G401 (cell line): ENCODE measurements at regions not wholly inside any gene's neighbourhood (a gene's known extent, or its start where the extent isn't known, plus 50 kb on each side); places are given as distances from the start of the nearest gene placed in this dataset.
A peak's percentile ranks its signal among the peaks of the same experiment; 100 is the strongest.
"Not testable (repeated sequence)": the region's sequence is repeated elsewhere in the genome, so short reads cannot be mapped to it uniquely, and the experiment has no call there.

Experiments
- DNase-seq: peaks from one replicate; pipeline ENCODE4 v3.0.0-alpha.2; 2015; ENCODE audit warnings: low spot score
- in situ Hi-C: cut with HindIII; loops from 2 replicates; pipeline ENCODE4 v1.10.0; 2016; ENCODE audit warnings: low sequenced_read_pairs, mixed read lengths

GRCh38 chr10:28354511-28354910, 51.6 kb upstream of the MPP7 start:
- no peak for DNase-seq
- in situ Hi-C loops = no loop called here

GRCh38 chr10:28355376-28355775, 52.5 kb upstream of the MPP7 start:
- no peak for DNase-seq
- in situ Hi-C loops = no loop called here

DNA sequence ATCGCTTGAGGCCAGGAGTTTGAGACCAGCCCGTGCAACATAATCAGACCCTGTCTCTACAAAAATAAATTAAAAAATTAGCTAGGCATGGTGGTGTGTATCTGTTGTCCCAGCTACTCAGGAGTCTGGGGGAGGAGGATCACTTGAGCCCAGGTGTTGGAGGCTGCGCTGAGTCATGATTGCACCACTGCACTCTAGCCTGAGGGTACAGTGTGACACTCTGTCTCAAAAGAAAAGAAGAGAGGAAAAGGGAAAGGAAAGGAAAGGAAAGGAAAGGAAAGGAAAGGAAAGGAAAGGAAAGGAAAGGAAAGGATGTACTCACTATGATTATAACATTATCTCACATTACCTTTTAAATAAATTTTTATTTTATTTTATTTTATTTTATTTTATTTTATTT, 56.5 kb upstream of the MPP7 start:
- DNase-seq = no peak
- in situ Hi-C loops = no loop called here

GRCh38 chr10:28360175-28360574, 57.3 kb upstream of the MPP7 start:
- in situ Hi-C loops = no loop called here

DNA sequence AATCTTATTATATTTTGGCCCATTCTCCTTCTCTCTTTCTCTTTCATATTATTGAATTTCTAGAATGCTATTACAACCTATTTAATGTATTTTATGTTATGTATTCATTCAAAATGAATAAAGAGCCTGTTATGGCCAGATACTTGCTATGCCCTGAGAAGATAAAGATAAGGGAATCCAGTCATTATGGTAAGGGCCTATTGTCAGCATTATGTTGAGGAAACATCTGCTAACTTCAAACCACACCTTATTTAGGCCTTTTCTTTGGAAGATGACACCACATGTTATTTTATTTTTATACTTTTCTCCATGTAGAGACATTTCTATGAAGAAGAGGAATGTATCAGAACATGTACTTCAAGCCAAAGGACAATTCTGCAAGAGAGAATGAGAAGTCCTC, 60.5 kb upstream of the MPP7 start:
- in situ Hi-C loops = no loop called here
- DNase-seq = no peak

More at GRCh38 chr10:28360175-28360574, 57.3 kb upstream of the MPP7 start:
- DNase-seq = no peak

DNA sequence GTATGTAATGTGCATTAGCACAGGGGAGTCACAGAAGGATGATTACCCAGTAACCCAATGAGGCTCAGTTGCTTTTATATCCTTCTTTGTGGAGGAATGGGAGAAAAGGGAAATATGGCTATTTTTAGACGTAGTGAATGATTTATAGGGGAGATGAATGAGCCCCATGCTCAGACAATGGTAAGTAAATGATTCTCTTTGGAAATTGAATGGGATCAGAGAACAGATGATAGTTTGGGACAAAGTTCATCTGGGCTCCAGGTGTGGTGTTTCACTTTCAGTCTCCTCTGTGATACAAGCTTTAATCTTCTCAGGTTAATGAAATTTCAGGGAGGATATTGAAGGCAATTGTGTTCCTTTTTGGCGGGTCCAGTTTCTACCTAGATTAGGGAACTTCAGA, 63.0 kb upstream of the MPP7 start:
- in situ Hi-C loops = no loop called here
- DNase-seq = no peak

DNA sequence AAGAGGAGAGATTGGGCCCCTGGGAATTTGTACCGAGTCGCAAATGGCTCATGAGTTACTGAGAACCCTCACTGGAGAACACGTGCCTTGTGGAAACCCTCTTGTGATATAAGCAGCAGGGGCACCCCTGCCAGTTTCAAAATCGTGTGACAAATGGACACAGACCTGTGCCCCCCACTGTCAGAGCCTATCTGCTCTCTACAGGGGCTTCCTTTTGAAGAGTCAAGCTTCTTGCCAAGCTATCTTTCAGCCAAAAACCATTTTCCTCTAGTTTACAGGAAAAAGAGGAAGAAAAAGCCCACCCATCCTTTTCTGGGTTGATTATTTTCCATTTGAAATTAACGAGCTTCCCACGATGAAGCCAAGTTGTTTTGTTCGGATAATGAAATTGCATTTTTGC, 64.1 kb upstream of the MPP7 start:
- in situ Hi-C loops = no loop called here
- DNase-seq = peak; percentile 59

GRCh38 chr10:28367413-28367812, 64.5 kb upstream of the MPP7 start:
- DNase-seq = no peak
- in situ Hi-C loops = no loop called here

- in situ Hi-C loops = no loop called here
- peak; percentile 55 for DNase-seq
Observed at GRCh38 chr10:28367929-28368484, 65.1 kb upstream of the MPP7 start.

DNA sequence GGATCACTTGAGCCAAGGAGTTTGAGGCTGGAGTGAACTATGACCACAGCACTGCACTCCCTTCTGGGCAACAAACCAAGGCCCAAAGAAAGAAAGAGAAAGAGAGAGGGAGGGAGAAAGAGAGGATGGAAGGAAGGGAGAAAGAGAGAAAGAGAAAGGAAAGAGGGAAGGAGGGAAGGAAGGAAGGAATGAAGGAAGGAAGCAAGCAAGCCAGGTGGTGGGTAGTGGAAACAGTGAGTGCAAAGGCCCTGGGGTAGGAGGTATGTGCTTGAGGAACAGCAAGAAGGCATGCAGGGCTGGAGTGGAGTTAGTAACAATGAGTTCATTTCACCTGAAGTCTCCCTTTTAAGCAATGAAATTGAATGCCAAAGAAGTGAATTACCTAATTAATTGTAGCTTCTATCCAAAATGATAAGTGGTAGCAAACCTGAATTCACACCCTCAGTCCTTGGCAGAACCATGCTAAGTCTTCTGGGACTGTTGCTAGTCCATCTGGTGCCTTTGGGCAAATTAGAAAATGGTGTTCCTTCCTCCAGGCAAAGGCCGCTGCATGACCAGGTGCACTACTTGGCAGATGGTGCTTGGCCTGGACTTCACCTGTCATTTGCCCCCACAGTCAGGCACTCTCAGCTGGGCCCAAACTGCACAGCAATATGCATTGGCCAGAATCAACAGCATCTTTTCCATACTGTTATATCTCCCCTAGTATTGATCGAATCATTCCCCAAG, 67.4 kb upstream of the MPP7 start:
- in situ Hi-C loops = no loop called here
- peak; percentile 97 for DNase-seq

DNA sequence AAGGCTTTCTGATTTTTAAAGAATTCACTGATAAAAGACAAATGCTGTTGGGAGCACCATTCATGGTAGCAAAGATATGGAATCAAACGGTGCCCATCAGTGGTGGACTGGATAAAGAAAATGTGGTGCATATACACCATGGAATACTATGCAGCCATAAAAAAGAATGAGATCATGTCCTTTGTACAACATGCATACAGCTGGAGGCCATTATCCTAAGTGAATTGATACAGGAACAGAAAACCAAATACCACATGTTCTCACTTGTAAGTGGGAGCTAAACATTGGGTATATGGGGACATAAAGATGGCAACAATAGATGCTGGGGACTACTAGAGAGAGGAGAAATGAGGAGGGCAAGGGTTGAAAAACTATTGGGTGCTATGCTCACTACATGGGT, 68.8 kb upstream of the MPP7 start:
- DNase-seq, in situ Hi-C loops: not testable (repeated sequence)

GRCh38 chr10:28374036-28374435, 71.2 kb upstream of the MPP7 start:
- in situ Hi-C loops = no loop called here
- DNase-seq = no peak

- DNase-seq = no peak
- in situ Hi-C loops = no loop called here
Observed at GRCh38 chr10:28375399-28376354, 72.8 kb upstream of the MPP7 start.

DNA sequence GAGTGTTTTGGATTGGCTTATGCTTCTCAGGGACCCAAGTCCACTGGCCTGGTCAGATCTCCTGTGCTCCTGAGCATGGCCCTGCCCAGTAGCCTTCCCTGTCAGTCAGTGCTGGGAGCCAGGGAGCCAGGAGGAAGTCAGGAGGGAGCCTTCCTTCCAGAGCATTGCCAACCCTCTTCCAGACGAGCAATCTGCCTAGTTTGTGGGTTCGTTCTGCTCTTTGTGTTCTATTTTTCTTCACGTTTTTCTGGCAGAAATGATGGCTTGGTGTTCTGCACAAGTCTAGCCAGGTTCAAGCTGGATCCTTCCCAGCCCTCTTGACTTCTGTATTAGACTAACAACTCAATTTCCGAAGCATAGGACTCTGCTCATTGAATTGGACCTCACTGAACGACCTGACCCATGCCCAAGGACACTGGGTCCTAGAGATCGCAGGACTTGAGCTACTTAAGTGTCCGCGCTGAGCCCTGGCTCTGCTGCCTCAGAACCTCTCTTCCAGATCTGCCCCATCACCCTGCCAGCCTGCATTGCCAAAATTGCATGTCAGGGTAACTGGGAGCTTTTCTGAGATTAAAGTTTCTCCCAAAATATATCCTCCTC, 76.2 kb upstream of the MPP7 start:
- in situ Hi-C loops = no loop called here
- peak; percentile 93 for DNase-seq

GRCh38 chr10:28381466-28381865, 78.6 kb upstream of the MPP7 start:
- DNase-seq = no peak
- in situ Hi-C loops = no loop called here

- in situ Hi-C loops = no loop called here
- DNase-seq = peak; percentile 90
Observed at GRCh38 chr10:28381903-28382347, 79.1 kb upstream of the MPP7 start.

DNA sequence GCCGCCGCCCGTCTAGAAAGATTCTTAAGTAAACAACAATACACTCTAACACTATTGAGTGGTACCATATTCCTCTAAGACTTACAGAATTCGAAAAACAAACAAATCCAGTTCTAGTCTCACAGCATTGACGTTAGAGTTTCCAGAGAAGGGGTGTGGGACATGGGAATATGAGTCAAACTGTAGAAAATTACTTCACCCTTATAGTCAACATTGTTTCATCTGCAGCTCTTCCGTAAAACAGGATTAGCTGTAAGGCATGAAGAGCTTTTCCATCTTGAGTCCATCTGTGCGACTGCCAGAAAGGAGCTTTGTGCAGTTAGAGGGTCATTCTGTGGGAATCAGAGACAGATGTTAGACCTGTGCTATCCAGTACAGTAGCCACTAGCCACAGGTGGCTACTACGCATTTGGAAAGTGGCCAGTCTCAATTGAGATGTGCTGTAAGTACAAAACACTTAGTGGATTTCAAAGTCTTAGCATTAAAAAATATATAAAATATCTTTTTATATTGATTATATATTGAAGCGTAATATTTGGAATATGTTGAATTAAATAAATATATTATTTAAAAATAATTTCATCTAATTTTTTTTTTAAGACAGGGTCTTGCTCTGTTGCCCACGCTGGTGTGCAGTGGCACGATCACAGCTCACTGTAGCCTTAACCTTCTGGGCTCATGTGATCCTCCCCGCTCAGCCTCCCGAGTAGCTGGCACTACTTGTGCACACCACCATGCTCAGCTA, 79.8 kb upstream of the MPP7 start:
- in situ Hi-C loops = no loop called here
- DNase-seq = no peak

- no peak for DNase-seq
- in situ Hi-C loops = no loop called here
Observed at GRCh38 chr10:28384557-28384956, 81.7 kb upstream of the MPP7 start.
